Cardiac muscle cell (in vitro differentiated cells and primary cell): ENCODE measurements at regions not wholly inside any gene's neighbourhood (a gene's known extent, or its start where the extent isn't known, plus 50 kb on each side); places are given as distances from the start of the nearest gene placed in this dataset.

Experiments
- DNase-seq, 2 donors: peaks; one replicate each; pipeline versions ENCODE4 v3.0.0 to v3.0.0-alpha.2; 2010 to 2017; ENCODE audit warnings: low read depth in 1 of 2, low spot score in 1 of 2
- H3K27ac ChIP-seq: fragments of 200-600 bp; sonication (generic); 2 replicates; pipeline ENCODE4 v1.5.1; 2016
- H3K27me3 ChIP-seq: fragments of 200-600 bp; sonication (generic); 2 replicates; pipeline ENCODE4 v1.6.0; 2016; ENCODE audit warnings: control low read depth
- H3K36me3 ChIP-seq: fragments of 200-600 bp; sonication (generic); 2 replicates; pipeline ENCODE4 v1.5.1; 2016; ENCODE audit warnings: control low read depth
- H3K4me1 ChIP-seq: fragments of 200-600 bp; sonication (generic); 2 replicates; pipeline ENCODE4 v1.8.1; 2017; ENCODE audit warnings: low read depth, mild to moderate bottlenecking, mixed run types
- H3K4me3 ChIP-seq: fragments of 200-600 bp; sonication (generic); 2 replicates; pipeline ENCODE4 v1.5.1; 2016; ENCODE audit warnings: mild to moderate bottlenecking
- H3K9me3 ChIP-seq: fragments of 200-600 bp; sonication (generic); 2 replicates; pipeline ENCODE4 v1.5.1; 2017; ENCODE audit warnings: low read depth, mild to moderate bottlenecking, control low read depth
- TF ChIP-seq, protein P1 (sequence below): IDR thresholded peaks from 2 replicates; pipeline ENCODE4 v1.5.1; 2012; ENCODE audit warnings: low read depth, mild to moderate bottlenecking, low read length

DNA sequence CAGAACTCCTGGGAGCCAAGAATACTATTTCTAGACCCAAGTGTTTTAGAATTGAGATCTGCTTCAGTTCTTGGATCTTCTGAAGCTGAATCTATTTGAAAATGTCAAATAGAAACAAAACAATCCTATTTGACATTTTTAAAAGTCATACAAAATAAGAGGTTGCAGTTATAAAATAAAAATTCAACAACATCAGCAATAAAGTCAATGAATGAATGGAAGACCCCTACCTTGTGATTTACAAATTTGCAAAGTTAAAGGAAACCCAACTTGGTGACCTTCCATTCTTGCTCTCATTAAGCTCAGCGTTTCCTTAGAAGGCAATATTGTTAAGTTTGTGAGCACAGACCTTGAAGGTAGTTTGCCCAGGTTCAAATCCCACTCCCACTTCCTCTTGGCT is 531.8 kb upstream of the TENM3 start:
- Histone ChIP-seq H3K36me3 (no peaks in the 10 kb centered on the region), H3K4me1 (no peaks in the 10 kb centered on the region), H3K4me3 (no peak overlapping the region), H3K27ac (no peak overlapping the region), H3K9me3 (no peaks in the 10 kb centered on the region), H3K27me3 (no peaks in the 10 kb centered on the region)
- DNase-seq = no peak
- TF ChIP-seq, protein P1, sequence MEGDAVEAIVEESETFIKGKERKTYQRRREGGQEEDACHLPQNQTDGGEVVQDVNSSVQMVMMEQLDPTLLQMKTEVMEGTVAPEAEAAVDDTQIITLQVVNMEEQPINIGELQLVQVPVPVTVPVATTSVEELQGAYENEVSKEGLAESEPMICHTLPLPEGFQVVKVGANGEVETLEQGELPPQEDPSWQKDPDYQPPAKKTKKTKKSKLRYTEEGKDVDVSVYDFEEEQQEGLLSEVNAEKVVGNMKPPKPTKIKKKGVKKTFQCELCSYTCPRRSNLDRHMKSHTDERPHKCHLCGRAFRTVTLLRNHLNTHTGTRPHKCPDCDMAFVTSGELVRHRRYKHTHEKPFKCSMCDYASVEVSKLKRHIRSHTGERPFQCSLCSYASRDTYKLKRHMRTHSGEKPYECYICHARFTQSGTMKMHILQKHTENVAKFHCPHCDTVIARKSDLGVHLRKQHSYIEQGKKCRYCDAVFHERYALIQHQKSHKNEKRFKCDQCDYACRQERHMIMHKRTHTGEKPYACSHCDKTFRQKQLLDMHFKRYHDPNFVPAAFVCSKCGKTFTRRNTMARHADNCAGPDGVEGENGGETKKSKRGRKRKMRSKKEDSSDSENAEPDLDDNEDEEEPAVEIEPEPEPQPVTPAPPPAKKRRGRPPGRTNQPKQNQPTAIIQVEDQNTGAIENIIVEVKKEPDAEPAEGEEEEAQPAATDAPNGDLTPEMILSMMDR = no peak

DNA sequence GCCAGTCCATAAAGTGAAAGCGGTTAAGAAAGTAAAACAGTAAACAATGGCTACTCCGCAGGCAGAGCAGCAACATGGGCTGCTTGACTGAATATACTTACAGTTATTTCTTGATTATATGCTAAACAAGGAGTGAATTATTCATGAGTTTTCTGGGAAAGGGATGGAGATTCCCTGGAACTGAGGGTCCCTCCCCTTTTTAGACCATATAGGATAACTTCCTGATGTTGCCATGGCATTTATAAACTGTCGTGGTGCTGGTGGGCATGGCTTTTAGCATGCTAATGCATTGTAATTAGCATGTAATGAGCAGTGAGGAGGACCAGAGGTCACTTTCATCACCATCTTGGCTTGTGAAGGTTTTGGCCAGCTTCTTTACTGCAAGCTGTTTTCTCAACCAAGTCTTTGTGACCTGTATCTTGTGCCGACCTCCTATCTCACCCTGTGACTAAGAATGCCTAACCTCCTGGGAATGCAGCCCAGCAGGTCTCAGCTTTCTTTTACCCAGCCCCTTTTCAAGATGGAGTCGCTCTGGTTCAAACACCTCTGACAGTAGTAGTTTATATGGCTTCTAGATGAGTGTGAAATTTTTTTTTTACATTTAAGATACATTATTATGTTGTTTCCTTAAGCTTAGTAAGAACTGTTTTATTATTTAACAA is 514.8 kb upstream of the TENM3 start:
- Histone ChIP-seq H3K4me1 (no peaks in the 10 kb centered on the region), H3K36me3 (no peaks in the 10 kb centered on the region), H3K27me3 (no peaks in the 10 kb centered on the region), H3K9me3 (no peaks in the 10 kb centered on the region), H3K27ac (no peak overlapping the region), H3K4me3 (no peak overlapping the region)
- no peak for DNase-seq
- TF ChIP-seq, protein P1 = no peak

DNA sequence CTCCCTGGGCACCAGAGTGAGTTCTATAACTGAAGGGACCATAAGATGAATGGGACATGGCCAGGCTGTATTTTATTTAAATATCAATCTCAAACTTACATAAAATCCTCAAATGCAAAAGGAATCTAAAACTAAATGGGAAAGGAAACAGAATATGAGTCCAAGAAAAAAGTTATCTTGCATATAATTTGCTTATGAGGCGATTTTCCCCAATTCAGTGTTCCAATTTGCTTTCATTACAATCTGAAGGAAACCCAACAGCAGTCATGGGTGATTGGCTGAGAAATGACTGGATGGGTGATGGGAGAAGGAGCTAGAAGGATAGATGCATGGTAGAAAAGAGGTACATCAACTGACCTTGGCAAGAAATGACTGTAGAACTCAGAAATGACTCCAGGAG is 511.3 kb upstream of the TENM3 start:
- no peak overlapping the region for H3K4me3 ChIP-seq
- TF ChIP-seq, protein P1 = no peak
- H3K4me1 ChIP-seq = no peaks in the 10 kb centered on the region
- no peaks in the 10 kb centered on the region for H3K27me3 ChIP-seq
- H3K27ac ChIP-seq = no peak overlapping the region
- DNase-seq = no peak
- H3K36me3 ChIP-seq = no peaks in the 10 kb centered on the region
- no peaks in the 10 kb centered on the region for H3K9me3 ChIP-seq

DNA sequence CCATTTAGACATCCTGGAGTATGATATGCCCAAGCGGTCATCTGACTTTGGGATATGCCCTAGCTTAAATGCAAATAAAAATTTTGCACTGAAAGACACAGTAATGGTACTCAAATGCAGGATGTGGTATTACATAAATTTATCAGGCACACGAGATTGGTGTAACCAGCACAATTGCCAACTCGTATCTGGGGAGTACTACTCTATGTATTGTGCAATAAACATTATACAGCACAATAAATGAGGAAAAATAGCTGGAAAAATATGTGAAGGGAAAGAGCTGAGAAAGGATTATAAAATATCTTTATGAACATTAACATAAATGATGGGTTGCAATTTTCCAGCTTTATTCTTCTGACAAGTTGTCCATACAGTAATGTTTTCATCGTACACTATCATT is 505.5 kb upstream of the TENM3 start:
- no peaks in the 10 kb centered on the region for H3K36me3 ChIP-seq
- no peak overlapping the region for H3K27ac ChIP-seq
- no peak overlapping the region for H3K4me3 ChIP-seq
- H3K9me3 ChIP-seq = no peaks in the 10 kb centered on the region
- H3K27me3 ChIP-seq = no peaks in the 10 kb centered on the region
- DNase-seq = peak in 1 of 2 donors; percentile 21
- no peaks in the 10 kb centered on the region for H3K4me1 ChIP-seq
- TF ChIP-seq, protein P1 = no peak

DNA sequence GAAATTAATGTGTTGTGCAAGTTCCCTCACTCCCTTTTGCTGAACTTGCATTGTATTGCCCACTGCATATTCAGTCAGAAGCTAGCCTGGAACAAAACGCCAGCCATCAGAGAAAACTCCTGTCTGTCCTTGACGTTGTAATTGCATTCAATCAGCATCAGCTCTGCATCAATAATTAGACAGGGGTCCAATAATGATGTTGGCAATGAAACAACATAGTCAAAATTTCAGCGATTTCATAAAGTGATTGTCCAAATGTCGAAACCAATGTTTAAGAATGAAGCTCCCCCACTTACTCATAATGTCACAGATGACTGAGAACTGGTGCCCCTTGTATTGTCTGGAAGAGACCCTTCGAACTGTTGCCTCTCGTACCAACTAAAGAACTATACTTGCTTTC is 504.2 kb upstream of the TENM3 start:
- DNase-seq = no peak
- Histone ChIP-seq H3K36me3 (no peaks in the 10 kb centered on the region), H3K4me1 (no peaks in the 10 kb centered on the region), H3K4me3 (no peak overlapping the region), H3K27ac (no peak overlapping the region), H3K27me3 (no peaks in the 10 kb centered on the region), H3K9me3 (no peaks in the 10 kb centered on the region)
- TF ChIP-seq, protein P1 = no peak
